DOHH2 (cell line): ENCODE measurements at regions not wholly inside any gene's neighbourhood (a gene's known extent, or its start where the extent isn't known, plus 50 kb on each side); places are given as distances from the start of the nearest gene placed in this dataset.
A peak's percentile ranks its signal among the peaks of the same experiment; 100 is the strongest.

Experiments used
- EZH2phosphoT487 ChIP-seq: fragments of 200-600 bp; sonication (generic); IDR thresholded peaks from 2 replicates; pipeline ENCODE4 v1.6.1; 2017; ENCODE audit warnings: borderline replicate concordance, mild to moderate bottlenecking, antibody characterized with exemption, low read length, moderate library complexity, mixed read lengths
- TF ChIP-seq, protein P1 (sequence below): fragments of 200-600 bp; sonication (generic); IDR thresholded peaks from one replicate; pipeline ENCODE4 v1.5.1; 2014; ENCODE audit warnings: antibody characterized with exemption, mild to moderate bottlenecking, low read depth, low read length; ENCODE audit not compliant: poor library complexity, severe bottlenecking

DNA sequence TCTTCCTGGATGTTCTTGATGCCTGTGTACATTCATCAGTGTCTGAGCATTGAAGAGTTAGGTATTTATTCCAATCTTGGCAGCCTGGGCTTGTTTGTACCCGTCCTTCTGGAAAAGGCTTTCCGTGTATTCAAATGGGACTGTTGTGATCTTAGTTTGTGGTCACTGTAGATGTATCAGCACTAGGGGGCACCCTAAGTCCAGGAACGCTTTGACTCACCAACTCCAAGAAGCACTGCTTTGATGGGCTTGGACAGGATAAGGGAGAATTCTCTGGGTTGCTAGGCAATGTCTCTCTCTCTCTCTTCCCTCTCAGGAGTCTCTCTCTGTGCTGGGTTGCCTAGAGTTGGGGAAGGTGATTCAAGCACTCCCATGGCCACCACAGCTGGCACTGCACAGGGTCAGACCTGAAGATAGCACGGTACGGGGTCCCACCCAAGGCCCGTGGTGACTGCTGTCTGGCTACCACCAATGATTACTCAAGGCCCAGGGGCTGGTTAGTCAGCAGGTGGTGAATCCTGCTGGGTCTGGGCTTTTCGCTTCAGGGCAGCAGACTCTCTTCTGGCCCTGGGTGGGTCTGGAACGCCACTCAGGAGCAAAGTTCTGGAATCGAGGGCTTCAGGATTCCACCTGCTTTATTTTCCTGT lies 211.1 kb upstream of the RGS6 start:
- TF ChIP-seq, protein P1, sequence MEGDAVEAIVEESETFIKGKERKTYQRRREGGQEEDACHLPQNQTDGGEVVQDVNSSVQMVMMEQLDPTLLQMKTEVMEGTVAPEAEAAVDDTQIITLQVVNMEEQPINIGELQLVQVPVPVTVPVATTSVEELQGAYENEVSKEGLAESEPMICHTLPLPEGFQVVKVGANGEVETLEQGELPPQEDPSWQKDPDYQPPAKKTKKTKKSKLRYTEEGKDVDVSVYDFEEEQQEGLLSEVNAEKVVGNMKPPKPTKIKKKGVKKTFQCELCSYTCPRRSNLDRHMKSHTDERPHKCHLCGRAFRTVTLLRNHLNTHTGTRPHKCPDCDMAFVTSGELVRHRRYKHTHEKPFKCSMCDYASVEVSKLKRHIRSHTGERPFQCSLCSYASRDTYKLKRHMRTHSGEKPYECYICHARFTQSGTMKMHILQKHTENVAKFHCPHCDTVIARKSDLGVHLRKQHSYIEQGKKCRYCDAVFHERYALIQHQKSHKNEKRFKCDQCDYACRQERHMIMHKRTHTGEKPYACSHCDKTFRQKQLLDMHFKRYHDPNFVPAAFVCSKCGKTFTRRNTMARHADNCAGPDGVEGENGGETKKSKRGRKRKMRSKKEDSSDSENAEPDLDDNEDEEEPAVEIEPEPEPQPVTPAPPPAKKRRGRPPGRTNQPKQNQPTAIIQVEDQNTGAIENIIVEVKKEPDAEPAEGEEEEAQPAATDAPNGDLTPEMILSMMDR: peak; percentile 74
- no peak for TF ChIP-seq EZH2phosphoT487
